Stomach (tissue), 4 donors: ENCODE measurements at regions not wholly inside any gene's neighbourhood (a gene's known extent, or its start where the extent isn't known, plus 50 kb on each side); places are given as distances from the start of the nearest gene placed in this dataset.

ENCODE experiments used
- POLR2AphosphoS5 ChIP-seq, 3 donors: sonication (generic); formaldehyde crosslinking; IDR thresholded peaks; one replicate each; pipeline ENCODE4 v1.6.1; 2016; ENCODE audit warnings: antibody characterized with exemption in 3 of 3
- TF ChIP-seq, protein P1 (sequence below), 7 experiments: fragments of 450-650 bp in 4 of 7; fragments of 200-600 bp in 3 of 7; sonication (generic) in 3 of 7; IDR thresholded peaks; one replicate each; pipeline ENCODE4 v1.5.1; 2016 to 2019; ENCODE audit warnings: antibody characterized with exemption in 7 of 7, control low read depth in 2 of 7, mild to moderate bottlenecking in 1 of 7

GRCh38 chr15:85897895-85898717, 103.4 kb upstream of the KLHL25 start:
- TF ChIP-seq POLR2AphosphoS5 (IDR thresholded peaks at IDR 0.05) = no peak
- TF ChIP-seq, protein P1, sequence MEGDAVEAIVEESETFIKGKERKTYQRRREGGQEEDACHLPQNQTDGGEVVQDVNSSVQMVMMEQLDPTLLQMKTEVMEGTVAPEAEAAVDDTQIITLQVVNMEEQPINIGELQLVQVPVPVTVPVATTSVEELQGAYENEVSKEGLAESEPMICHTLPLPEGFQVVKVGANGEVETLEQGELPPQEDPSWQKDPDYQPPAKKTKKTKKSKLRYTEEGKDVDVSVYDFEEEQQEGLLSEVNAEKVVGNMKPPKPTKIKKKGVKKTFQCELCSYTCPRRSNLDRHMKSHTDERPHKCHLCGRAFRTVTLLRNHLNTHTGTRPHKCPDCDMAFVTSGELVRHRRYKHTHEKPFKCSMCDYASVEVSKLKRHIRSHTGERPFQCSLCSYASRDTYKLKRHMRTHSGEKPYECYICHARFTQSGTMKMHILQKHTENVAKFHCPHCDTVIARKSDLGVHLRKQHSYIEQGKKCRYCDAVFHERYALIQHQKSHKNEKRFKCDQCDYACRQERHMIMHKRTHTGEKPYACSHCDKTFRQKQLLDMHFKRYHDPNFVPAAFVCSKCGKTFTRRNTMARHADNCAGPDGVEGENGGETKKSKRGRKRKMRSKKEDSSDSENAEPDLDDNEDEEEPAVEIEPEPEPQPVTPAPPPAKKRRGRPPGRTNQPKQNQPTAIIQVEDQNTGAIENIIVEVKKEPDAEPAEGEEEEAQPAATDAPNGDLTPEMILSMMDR (IDR thresholded peaks at IDR 0.05) = no peak
